Chondrocyte (in vitro differentiated cells): ENCODE measurements at regions not wholly inside any gene's neighbourhood (a gene's known extent, or its start where the extent isn't known, plus 50 kb on each side); places are given as distances from the start of the nearest gene placed in this dataset.

Source experiments
- DNase-seq: peaks from one replicate; pipeline ENCODE4 v3.0.0; 2021; ENCODE audit warnings: mixed read lengths, low spot score
- H3K27ac Mint-ChIP-seq: one replicate; pipeline ENCODE4 v1.8.0; 2021; ENCODE audit warnings: mild to moderate bottlenecking, moderate library complexity, mixed read lengths; ENCODE audit not compliant: unreplicated experiment
- H3K27me3 Mint-ChIP-seq: 2 replicates; pipeline ENCODE4 v1.8.0; 2021; ENCODE audit warnings: low read depth, mixed read lengths
- H3K36me3 Mint-ChIP-seq: 2 replicates; pipeline ENCODE4 v1.8.0; 2021; ENCODE audit warnings: low read depth, mixed read lengths
- H3K4me1 Mint-ChIP-seq: 2 replicates; pipeline ENCODE4 v1.8.0; 2021; ENCODE audit warnings: low read depth, mild to moderate bottlenecking, mixed read lengths
- H3K4me3 Mint-ChIP-seq: one replicate; pipeline ENCODE4 v1.8.0; 2021; ENCODE audit warnings: mild to moderate bottlenecking, moderate library complexity, mixed read lengths; ENCODE audit not compliant: unreplicated experiment
- H3K9me3 Mint-ChIP-seq: 2 replicates; pipeline ENCODE4 v1.8.0; 2021; ENCODE audit warnings: low read depth, mixed read lengths
- CTCF ChIP-seq: fragments of 200-600 bp; sonication (generic); IDR thresholded peaks from 2 replicates; pipeline ENCODE4 v1.5.0; 2021; ENCODE audit warnings: antibody characterized with exemption, mild to moderate bottlenecking, moderate library complexity

GRCh38 chr2:220837226-220837625, 734.9 kb downstream of the EPHA4 start:
- Mint-ChIP-seq H3K27me3 (no peaks in the 10 kb centered on the region), H3K27ac (no peak overlapping the region), H3K36me3 (no peaks in the 10 kb centered on the region), H3K4me1 (peaks cover 7% of the 10 kb centered on the region), H3K9me3 (no peaks in the 10 kb centered on the region), H3K4me3 (no peak overlapping the region)
- no peak for TF ChIP-seq CTCF
- DNase-seq: no peak

GRCh38 chr2:220842901-220843665, 729.0 kb downstream of the EPHA4 start:
- Mint-ChIP-seq H3K36me3 (no peaks in the 10 kb centered on the region), H3K9me3 (peaks cover 3% of the 10 kb centered on the region)

GRCh38 chr2:220845766-220846273, 726.3 kb downstream of the EPHA4 start:
- no peak overlapping the region for H3K27ac Mint-ChIP-seq
- TF ChIP-seq CTCF: no peak
- no peaks in the 10 kb centered on the region for H3K27me3 Mint-ChIP-seq
- H3K9me3 Mint-ChIP-seq: peaks cover 3% of the 10 kb centered on the region
- H3K4me1 Mint-ChIP-seq: peaks cover 12% of the 10 kb centered on the region
- H3K36me3 Mint-ChIP-seq: no peaks in the 10 kb centered on the region
- no peak overlapping the region for H3K4me3 Mint-ChIP-seq
- no peak for DNase-seq

More at GRCh38 chr2:220842901-220843665, 729.0 kb downstream of the EPHA4 start:
- Mint-ChIP-seq H3K27me3 (no peaks in the 10 kb centered on the region), H3K27ac (no peak overlapping the region), H3K4me3 (no peak overlapping the region), H3K4me1 (peaks cover 11% of the 10 kb centered on the region)
- DNase-seq: no peak
- TF ChIP-seq CTCF: no peak

- TF ChIP-seq CTCF: no peak
- H3K27me3 Mint-ChIP-seq: no peaks in the 10 kb centered on the region
- H3K27ac Mint-ChIP-seq: no peak overlapping the region
- H3K4me1 Mint-ChIP-seq: peaks cover 12% of the 10 kb centered on the region
- no peak for DNase-seq
- H3K9me3 Mint-ChIP-seq: peaks cover 3% of the 10 kb centered on the region
- H3K4me3 Mint-ChIP-seq: no peak overlapping the region
- no peaks in the 10 kb centered on the region for H3K36me3 Mint-ChIP-seq
These were observed 725.1 kb downstream of the EPHA4 start for GRCh38 chr2:220847006-220847405.

GRCh38 chr2:220847589-220847988, 724.5 kb downstream of the EPHA4 start:
- no peak for TF ChIP-seq CTCF
- Mint-ChIP-seq H3K27me3 (no peaks in the 10 kb centered on the region), H3K9me3 (peaks cover 3% of the 10 kb centered on the region), H3K36me3 (no peaks in the 10 kb centered on the region), H3K27ac (peak overlapping the region; percentile 71), H3K4me3 (no peak overlapping the region), H3K4me1 (peaks cover 12% of the 10 kb centered on the region)
- DNase-seq: no peak
